GM21529 (cell line): ENCODE measurements at regions not wholly inside any gene's neighbourhood (a gene's known extent, or its start where the extent isn't known, plus 50 kb on each side); places are given as distances from the start of the nearest gene placed in this dataset.

Source experiments
- ATAC-seq: cut with Tn5 transposase; IDR thresholded peaks from one replicate; pipeline ENCODE4 v1.9.1; 2021; ENCODE audit not compliant: unreplicated experiment

- no peak for ATAC-seq
Measured at GRCh38 chr5:165209101-165209727, 1703.8 kb downstream of the MAT2B start.

- no peak for ATAC-seq
Measured at GRCh38 chr5:165224366-165225045, 1719.1 kb downstream of the MAT2B start.

- ATAC-seq = no peak
Measured at GRCh38 chr5:165227515-165227914, 1722.1 kb downstream of the MAT2B start.

GRCh38 chr5:165228184-165228583, 1722.8 kb downstream of the MAT2B start:
- ATAC-seq = no peak

GRCh38 chr5:165231821-165232508, 1726.5 kb downstream of the MAT2B start:
- no peak for ATAC-seq

GRCh38 chr5:165232509-165233028, 1727.2 kb downstream of the MAT2B start:
- no peak for ATAC-seq

- ATAC-seq = no peak
Measured at GRCh38 chr5:165241811-165242210, 1736.4 kb downstream of the MAT2B start.

- no peak for ATAC-seq
Measured at GRCh38 chr5:165242646-165243045, 1737.2 kb downstream of the MAT2B start.

GRCh38 chr5:165244407-165244806, 1739.0 kb downstream of the MAT2B start:
- no peak for ATAC-seq

- ATAC-seq = no peak
Measured at GRCh38 chr5:165258197-165258771, 1752.9 kb downstream of the MAT2B start.

- ATAC-seq = no peak
Measured at GRCh38 chr5:165260426-165260825, 1755.0 kb downstream of the MAT2B start.

GRCh38 chr5:165263536-165263935, 1758.1 kb downstream of the MAT2B start:
- no peak for ATAC-seq

GRCh38 chr5:165266939-165267338, 1761.5 kb downstream of the MAT2B start:
- no peak for ATAC-seq

- no peak for ATAC-seq
Measured at GRCh38 chr5:165272436-165272835, 1767.0 kb downstream of the MAT2B start.

GRCh38 chr5:165277661-165278060, 1772.2 kb downstream of the MAT2B start:
- ATAC-seq = no peak

- no peak for ATAC-seq
Measured at GRCh38 chr5:165282491-165282890, 1777.1 kb downstream of the MAT2B start.

- no peak for ATAC-seq
Measured at GRCh38 chr5:165286692-165287091, 1781.3 kb downstream of the MAT2B start.

- no peak for ATAC-seq
Measured at GRCh38 chr5:165290535-165290934, 1785.1 kb downstream of the MAT2B start.

- no peak for ATAC-seq
Measured at GRCh38 chr5:165296401-165297130, 1791.1 kb downstream of the MAT2B start.

GRCh38 chr5:165304193-165304827, 1798.9 kb downstream of the MAT2B start:
- ATAC-seq = no peak
